CD4-positive, CD25-positive, alpha-beta regulatory T cell (primary cell): ENCODE measurements at regions not wholly inside any gene's neighbourhood (a gene's known extent, or its start where the extent isn't known, plus 50 kb on each side); places are given as distances from the start of the nearest gene placed in this dataset.

Source experiments
- ATAC-seq, 2 donors: fragments of 150-1000 bp; cut with Tn5 transposase; one replicate each; pipeline ENCODE4 v1.10.0; 2021; ENCODE audit warnings: low read depth in 2 of 2, moderate number of reproducible peaks in 2 of 2, moderate library complexity in 1 of 2
- DNase-seq, 3 donors: peaks; one replicate each; pipeline versions ENCODE4 v3.0.0 to v3.0.0-alpha.2; 2012 to 2022; ENCODE audit warnings: mixed read lengths in 1 of 3
- H3K27ac ChIP-seq: one replicate; pipeline ENCODE4 v1.7.0; 2013; ENCODE audit warnings: mild to moderate bottlenecking, low read length; ENCODE audit not compliant: insufficient read depth, poor library complexity, severe bottlenecking
- H3K27me3 ChIP-seq: one replicate; pipeline ENCODE4 v1.7.0; 2013; ENCODE audit warnings: low read length; ENCODE audit not compliant: control insufficient read depth, insufficient read depth
- H3K36me3 ChIP-seq: one replicate; pipeline ENCODE4 v1.7.0; 2013; ENCODE audit warnings: mild to moderate bottlenecking, low read length, moderate library complexity; ENCODE audit not compliant: control insufficient read depth, insufficient read depth
- H3K4me1 ChIP-seq: 2 replicates; pipeline ENCODE4 v1.7.0; 2013; ENCODE audit warnings: mild to moderate bottlenecking, low read length; ENCODE audit not compliant: insufficient read depth, control insufficient read depth, poor library complexity, severe bottlenecking
- H3K4me3 ChIP-seq: one replicate; pipeline ENCODE4 v1.7.0; 2013; ENCODE audit warnings: low read depth, mild to moderate bottlenecking, low read length, moderate library complexity
- H3K9me3 ChIP-seq, 2 experiments: 1 replicate in 1 of 2; 2 replicates in 1 of 2; pipeline ENCODE4 v1.7.0; 2013; ENCODE audit warnings: low read length in 2 of 2, mild to moderate bottlenecking in 1 of 2, moderate library complexity in 1 of 2; ENCODE audit not compliant: control insufficient read depth in 2 of 2
- H3K27ac Mint-ChIP-seq, 3 donors: one replicate each; pipeline ENCODE4 v1.8.0; 2020 to 2022; ENCODE audit warnings: mild to moderate bottlenecking in 3 of 3, mixed read lengths in 3 of 3, moderate library complexity in 2 of 3
- H3K27me3 Mint-ChIP-seq: one replicate; pipeline ENCODE4 v1.8.0; 2022; ENCODE audit warnings: mild to moderate bottlenecking, mixed read lengths
- H3K36me3 Mint-ChIP-seq: one replicate; pipeline ENCODE4 v1.8.0; 2020; ENCODE audit warnings: mixed read lengths
- H3K4me1 Mint-ChIP-seq, 4 donors: one replicate each; pipeline ENCODE4 v1.8.0; 2020 to 2022; ENCODE audit warnings: mixed read lengths in 4 of 4, mild to moderate bottlenecking in 1 of 4
- H3K4me3 Mint-ChIP-seq, 4 donors: one replicate each; pipeline ENCODE4 v1.8.0; 2020 to 2022; ENCODE audit warnings: mild to moderate bottlenecking in 4 of 4, mixed read lengths in 4 of 4, moderate library complexity in 3 of 4
- H3K9me3 Mint-ChIP-seq, 7 donors: one replicate each; pipeline ENCODE4 v1.8.0; 2020 to 2022; ENCODE audit warnings: mixed read lengths in 7 of 7, mild to moderate bottlenecking in 3 of 7, moderate library complexity in 2 of 7

DNA sequence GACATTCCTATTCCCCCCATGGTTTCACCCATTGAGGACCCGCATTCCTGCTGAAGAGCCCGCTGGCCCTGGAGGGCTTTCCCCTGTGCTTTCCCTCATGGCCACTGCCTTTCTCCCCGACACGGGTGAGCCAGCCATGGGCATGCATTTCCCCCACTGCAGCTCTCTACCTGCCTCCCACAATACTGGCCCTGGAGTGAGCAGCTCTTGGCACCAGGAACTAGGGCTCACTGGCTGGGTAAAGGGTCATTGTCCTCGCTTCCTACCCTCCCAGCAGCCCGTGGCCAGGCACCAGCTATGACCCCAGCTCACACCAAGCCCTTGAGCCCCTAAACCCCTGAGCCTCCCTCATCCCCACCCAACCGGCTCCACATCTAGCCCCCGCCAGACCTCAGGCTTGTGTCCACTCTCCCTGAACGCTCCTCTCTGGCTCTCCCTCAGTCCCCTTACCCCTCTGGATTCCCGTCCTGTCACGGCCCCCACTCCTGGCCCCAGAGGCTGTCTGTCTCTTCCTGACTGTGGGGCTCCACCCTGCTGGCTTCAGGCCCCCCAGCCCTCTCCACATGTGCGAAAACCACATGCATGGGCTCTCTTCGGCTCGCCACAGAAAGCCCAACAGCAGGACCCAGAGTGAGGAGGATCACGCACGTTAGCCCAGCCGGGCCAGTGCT is 199.8 kb downstream of the ZFP36L2 start:
- no peaks in the 10 kb centered on the region for H3K4me1 ChIP-seq
- Mint-ChIP-seq H3K27ac (peak overlapping the region in 2 of 3 donors; percentile 46 to 83), H3K36me3 (peaks cover 4% of the 10 kb centered on the region), H3K27me3 (peaks cover 5% of the 10 kb centered on the region), H3K4me3 (no peak overlapping the region), H3K9me3 (peaks cover 0 to 8% (median 0%) of the 10 kb centered on the region in 7 donors), H3K4me1 (peaks cover 0 to 11% (median 3%) of the 10 kb centered on the region in 4 donors)
- ATAC-seq (no peak), DNase-seq (no peak)
- no peaks in the 10 kb centered on the region for H3K9me3 ChIP-seq
- no peak overlapping the region for H3K4me3 ChIP-seq
- H3K27me3 ChIP-seq: no peaks in the 10 kb centered on the region
- H3K27ac ChIP-seq: no peak overlapping the region
- H3K36me3 ChIP-seq: no peaks in the 10 kb centered on the region

DNA sequence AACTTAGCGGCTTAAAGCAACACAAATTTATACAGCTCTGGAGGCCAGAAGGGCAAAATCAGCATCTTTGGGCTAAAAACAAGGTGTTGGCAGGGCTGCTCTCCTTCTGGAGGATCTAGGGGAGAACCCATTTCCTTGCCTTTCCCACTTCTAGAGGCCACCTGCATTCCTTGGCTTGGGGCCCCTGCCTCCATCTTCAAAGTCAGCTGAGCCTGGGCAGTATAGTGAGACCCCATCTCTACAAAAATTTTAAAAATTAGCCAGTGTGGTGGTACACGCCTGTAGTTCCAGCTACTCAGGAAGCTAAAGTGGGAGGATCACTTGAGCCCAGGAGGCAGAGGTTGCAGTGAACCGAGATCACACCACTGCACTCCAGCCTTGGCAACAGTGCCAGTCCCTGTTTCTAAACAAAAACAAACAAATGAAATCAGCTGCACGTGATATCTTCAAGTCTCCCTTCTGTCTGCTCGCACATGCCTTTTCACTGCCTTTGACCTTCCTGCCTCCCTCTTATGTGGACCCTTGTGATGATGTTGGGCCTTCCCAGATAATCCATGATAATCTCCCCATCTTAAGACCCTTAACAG is 200.6 kb downstream of the ZFP36L2 start:
- H3K27me3 ChIP-seq: no peaks in the 10 kb centered on the region
- ATAC-seq (no peak), DNase-seq (no peak)
- no peak overlapping the region for H3K4me3 ChIP-seq
- Mint-ChIP-seq H3K9me3 (peaks cover 0 to 11% (median 0%) of the 10 kb centered on the region in 7 donors), H3K27me3 (peaks cover 5% of the 10 kb centered on the region), H3K27ac (peak overlapping the region in 1 of 3 donors; percentile 83), H3K4me1 (peaks cover 0 to 11% (median 3%) of the 10 kb centered on the region in 4 donors), H3K36me3 (peaks cover 7% of the 10 kb centered on the region), H3K4me3 (no peak overlapping the region)
- no peak overlapping the region for H3K27ac ChIP-seq
- H3K4me1 ChIP-seq: no peaks in the 10 kb centered on the region
- no peaks in the 10 kb centered on the region for H3K9me3 ChIP-seq
- H3K36me3 ChIP-seq: no peaks in the 10 kb centered on the region

GRCh38 chr2:43024515-43025011 is 201.8 kb downstream of the ZFP36L2 start:
- no peak for ATAC-seq
- no peak overlapping the region for H3K4me3 Mint-ChIP-seq
- H3K4me3 ChIP-seq: no peak overlapping the region
- no peaks in the 10 kb centered on the region for H3K27me3 ChIP-seq
- H3K9me3 Mint-ChIP-seq: peaks cover 0 to 11% (median 0%) of the 10 kb centered on the region in 7 donors
- no peaks in the 10 kb centered on the region for H3K4me1 ChIP-seq
- no peaks in the 10 kb centered on the region for H3K9me3 ChIP-seq
- DNase-seq: peak in 2 of 3 donors; percentile 12 to 14
- H3K36me3 ChIP-seq: no peaks in the 10 kb centered on the region
- peaks cover 5% of the 10 kb centered on the region for H3K27me3 Mint-ChIP-seq
- H3K27ac ChIP-seq: no peak overlapping the region
- H3K27ac Mint-ChIP-seq: peak overlapping the region in 2 of 3 donors; percentile 3 to 20
- peaks cover 7% of the 10 kb centered on the region for H3K36me3 Mint-ChIP-seq
- H3K4me1 Mint-ChIP-seq: peaks cover 0 to 11% (median 3%) of the 10 kb centered on the region in 4 donors

DNA sequence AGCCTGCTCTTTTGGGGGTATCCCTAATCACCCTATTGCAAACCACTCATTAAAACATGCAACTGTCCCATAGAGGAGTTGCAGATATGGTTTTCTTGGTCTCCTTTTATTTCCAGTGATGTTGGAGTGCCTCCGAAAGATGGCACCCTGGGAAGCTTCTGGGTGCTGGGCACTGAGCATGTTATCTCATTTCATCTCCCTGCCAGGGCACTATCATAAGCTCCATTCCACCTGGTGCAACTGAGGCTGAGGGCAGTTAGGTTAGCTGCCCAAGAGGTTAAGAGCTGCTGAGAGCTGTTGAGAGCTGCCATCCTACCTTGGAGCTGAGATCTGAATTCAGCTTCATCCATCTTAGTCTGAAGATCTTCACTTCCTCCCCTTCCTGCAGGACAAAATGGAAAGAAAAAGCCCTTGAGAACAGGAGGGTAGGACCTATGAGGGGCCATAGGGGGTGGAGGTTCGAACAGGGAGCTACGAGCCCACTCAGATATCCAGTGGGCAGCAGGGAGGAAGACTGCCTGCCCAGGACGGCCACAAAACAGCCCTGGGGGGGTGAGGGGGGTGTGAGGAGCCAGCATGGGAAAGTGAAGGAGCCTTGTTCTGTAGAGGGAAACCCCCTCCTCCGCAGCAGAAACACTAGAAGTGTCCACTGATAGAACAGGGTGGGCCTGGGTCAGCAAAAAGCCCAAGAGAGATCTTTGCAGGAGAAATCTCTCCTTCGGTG is 202.5 kb downstream of the ZFP36L2 start:
- ATAC-seq (no peak), DNase-seq (no peak)
- H3K9me3 Mint-ChIP-seq: peaks cover 0 to 11% (median 0%) of the 10 kb centered on the region in 7 donors
- Histone ChIP-seq H3K9me3 (no peaks in the 10 kb centered on the region), H3K36me3 (no peaks in the 10 kb centered on the region), H3K27me3 (no peaks in the 10 kb centered on the region), H3K27ac (no peak overlapping the region), H3K4me3 (no peak overlapping the region), H3K4me1 (no peaks in the 10 kb centered on the region)
- peaks cover 0 to 11% (median 3%) of the 10 kb centered on the region in 4 donors for H3K4me1 Mint-ChIP-seq
- H3K4me3 Mint-ChIP-seq: no peak overlapping the region
- peak overlapping the region in 1 of 3 donors; percentile 10 for H3K27ac Mint-ChIP-seq
- H3K27me3 Mint-ChIP-seq: peaks cover 5% of the 10 kb centered on the region
- H3K36me3 Mint-ChIP-seq: peaks cover 7% of the 10 kb centered on the region

DNA sequence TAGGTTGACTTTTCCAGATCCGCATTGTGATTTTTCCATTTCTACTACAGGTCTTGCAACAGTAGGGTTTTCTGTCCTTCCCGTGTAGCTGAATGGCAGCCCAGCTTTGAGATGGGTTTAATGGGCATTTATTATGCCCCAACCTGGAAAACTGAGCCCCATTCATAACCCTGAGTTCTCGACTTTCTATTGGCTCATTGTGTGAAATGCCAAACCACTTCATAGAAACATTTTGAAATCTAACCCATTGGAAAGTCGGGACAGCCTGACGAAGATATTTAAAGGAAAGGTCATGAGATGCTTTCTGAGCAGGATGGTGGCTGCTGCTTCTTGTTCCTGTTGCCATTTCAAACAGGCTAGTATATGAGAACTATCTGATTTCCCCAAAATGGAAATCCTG is 203.5 kb downstream of the ZFP36L2 start:
- ATAC-seq: no peak
- Histone ChIP-seq H3K27ac (no peak overlapping the region), H3K4me3 (no peak overlapping the region), H3K36me3 (no peaks in the 10 kb centered on the region), H3K9me3 (no peaks in the 10 kb centered on the region), H3K4me1 (no peaks in the 10 kb centered on the region), H3K27me3 (no peaks in the 10 kb centered on the region)
- H3K36me3 Mint-ChIP-seq: peaks cover 7% of the 10 kb centered on the region
- peaks cover 5% of the 10 kb centered on the region for H3K27me3 Mint-ChIP-seq
- H3K4me3 Mint-ChIP-seq: no peak overlapping the region
- H3K4me1 Mint-ChIP-seq: peaks cover 0 to 11% (median 3%) of the 10 kb centered on the region in 4 donors
- H3K27ac Mint-ChIP-seq: peak overlapping the region in 1 of 3 donors; percentile 17
- peaks cover 0 to 11% (median 0%) of the 10 kb centered on the region in 7 donors for H3K9me3 Mint-ChIP-seq
- DNase-seq: no peak

- ATAC-seq (no peak), DNase-seq (no peak)
- Mint-ChIP-seq H3K27me3 (peaks cover 5% of the 10 kb centered on the region), H3K4me3 (no peak overlapping the region), H3K36me3 (peaks cover 7% of the 10 kb centered on the region), H3K9me3 (peaks cover 0 to 11% (median 0%) of the 10 kb centered on the region in 7 donors), H3K27ac (no peak overlapping the region), H3K4me1 (peaks cover 0 to 11% (median 3%) of the 10 kb centered on the region in 4 donors)
- Histone ChIP-seq H3K27ac (no peak overlapping the region), H3K4me3 (no peak overlapping the region), H3K4me1 (no peaks in the 10 kb centered on the region), H3K36me3 (no peaks in the 10 kb centered on the region), H3K9me3 (no peaks in the 10 kb centered on the region), H3K27me3 (no peaks in the 10 kb centered on the region)
These were observed 204.5 kb downstream of the ZFP36L2 start for GRCh38 chr2:43021791-43022509.

GRCh38 chr2:43020990-43021669 is 205.3 kb downstream of the ZFP36L2 start:
- Mint-ChIP-seq H3K9me3 (peaks cover 0 to 11% (median 0%) of the 10 kb centered on the region in 7 donors), H3K4me1 (peaks cover 0 to 11% (median 3%) of the 10 kb centered on the region in 4 donors), H3K36me3 (peaks cover 7% of the 10 kb centered on the region), H3K27ac (no peak overlapping the region), H3K27me3 (peaks cover 5% of the 10 kb centered on the region), H3K4me3 (no peak overlapping the region)
- H3K27me3 ChIP-seq: no peaks in the 10 kb centered on the region
- no peak overlapping the region for H3K4me3 ChIP-seq
- no peak for DNase-seq
- H3K36me3 ChIP-seq: no peaks in the 10 kb centered on the region
- no peaks in the 10 kb centered on the region for H3K9me3 ChIP-seq
- H3K27ac ChIP-seq: no peak overlapping the region
- ATAC-seq: no peak
- H3K4me1 ChIP-seq: no peaks in the 10 kb centered on the region
